ACHN (cell line): ENCODE measurements at regions not wholly inside any gene's neighbourhood (a gene's known extent, or its start where the extent isn't known, plus 50 kb on each side); places are given as distances from the start of the nearest gene placed in this dataset.

Source experiments
- DNase-seq: peaks from one replicate; pipeline ENCODE4 v3.0.0-alpha.2; 2015
- in situ Hi-C: cut with HindIII; loops from 2 replicates; pipeline ENCODE4 v1.10.0; 2017; ENCODE audit warnings: low sequenced_read_pairs, low pct_ligation_motif_present, low pct_unique_long_range_greater_than_20kb

DNA sequence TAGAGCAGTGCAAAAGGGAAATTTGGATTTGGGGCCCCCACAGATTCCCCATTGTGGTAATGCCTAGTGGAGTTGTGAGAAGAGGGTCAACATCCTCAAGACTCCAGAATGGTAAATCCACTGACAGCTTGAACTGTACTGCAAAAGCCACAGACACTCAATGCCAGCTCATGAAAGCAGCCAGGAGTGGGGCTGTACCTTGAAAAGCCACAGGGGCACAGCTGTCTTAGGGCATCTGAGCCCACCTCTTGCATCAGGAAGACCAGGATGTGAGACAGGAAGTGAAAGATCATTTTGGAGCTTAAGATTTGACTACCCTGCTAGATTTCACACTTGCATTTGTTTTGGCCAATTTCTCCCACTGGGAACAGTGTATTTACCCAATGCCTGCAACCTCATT is 1548.9 kb upstream of the PCDH20 start:
- in situ Hi-C loops, result no loop called here
- no peak for DNase-seq

DNA sequence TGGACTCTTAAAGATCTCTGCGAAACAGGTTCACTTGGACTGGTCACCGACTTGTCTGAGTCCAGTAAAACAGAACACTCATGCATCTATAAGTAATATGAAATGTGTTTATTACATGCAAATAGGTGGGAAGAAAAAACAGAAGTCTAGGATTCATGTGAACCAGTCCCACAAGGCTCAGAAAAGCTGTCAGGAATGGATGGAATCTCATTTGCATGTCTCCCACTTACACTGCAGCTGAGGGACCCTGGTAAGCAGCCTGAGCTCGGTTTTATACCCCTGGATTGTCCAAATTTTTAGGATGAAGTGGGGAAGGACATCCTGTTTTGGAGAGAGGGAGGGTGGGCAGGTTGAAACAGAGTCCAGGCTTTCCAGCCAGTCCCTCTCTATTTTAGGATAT is 1545.1 kb upstream of the PCDH20 start:
- DNase-seq, result no peak
- in situ Hi-C loops, result no loop called here

DNA sequence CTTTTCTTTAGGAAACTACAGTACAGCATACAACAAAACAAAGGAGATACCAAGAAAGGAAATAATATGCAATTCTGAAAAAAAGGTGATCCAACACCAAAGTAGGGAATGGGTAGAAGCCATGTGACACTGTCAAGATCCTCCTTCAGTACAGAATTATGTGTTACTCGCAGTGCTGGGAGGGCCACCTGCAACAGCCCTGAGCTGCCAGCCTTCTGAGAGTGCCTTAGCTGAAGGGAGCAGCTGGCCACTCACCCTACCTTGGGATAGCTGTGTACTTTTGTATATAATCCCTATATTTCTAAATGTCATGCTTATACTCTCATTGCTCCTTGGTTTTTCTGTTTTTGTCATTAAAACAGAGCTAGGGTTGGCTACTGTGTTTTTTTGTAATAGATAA is 1518.2 kb upstream of the PCDH20 start:
- no peak for DNase-seq
- in situ Hi-C loops, result no loop called here

DNA sequence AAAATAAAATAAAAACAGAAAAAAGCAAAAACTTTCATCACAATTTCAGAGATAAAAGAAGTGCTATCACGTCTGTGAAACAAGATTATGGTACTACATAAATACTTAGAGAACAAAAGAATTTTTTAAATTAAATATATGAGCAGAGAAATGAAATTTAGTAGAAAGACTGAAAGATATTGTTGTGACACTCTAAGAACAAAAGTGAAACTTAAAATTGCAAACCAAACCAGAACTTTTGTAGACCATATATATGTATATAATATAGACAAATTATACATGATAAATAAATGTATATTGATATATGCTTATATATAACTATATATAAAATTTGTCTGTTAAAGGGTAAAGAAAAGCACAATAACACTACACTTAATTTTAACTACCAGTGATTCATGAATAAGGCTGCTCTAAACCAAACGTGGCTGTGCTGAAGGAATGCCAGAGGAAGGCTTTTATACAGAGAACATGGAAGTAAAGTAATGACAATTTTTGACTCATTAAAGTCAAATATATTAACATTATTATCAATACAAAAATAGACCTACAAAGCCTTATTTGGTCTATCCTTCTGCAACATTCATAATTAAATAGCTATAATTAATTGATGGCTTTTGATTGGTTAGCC is 1516.7 kb upstream of the PCDH20 start:
- in situ Hi-C loops, result no loop called here
- DNase-seq, result peak; percentile 9

DNA sequence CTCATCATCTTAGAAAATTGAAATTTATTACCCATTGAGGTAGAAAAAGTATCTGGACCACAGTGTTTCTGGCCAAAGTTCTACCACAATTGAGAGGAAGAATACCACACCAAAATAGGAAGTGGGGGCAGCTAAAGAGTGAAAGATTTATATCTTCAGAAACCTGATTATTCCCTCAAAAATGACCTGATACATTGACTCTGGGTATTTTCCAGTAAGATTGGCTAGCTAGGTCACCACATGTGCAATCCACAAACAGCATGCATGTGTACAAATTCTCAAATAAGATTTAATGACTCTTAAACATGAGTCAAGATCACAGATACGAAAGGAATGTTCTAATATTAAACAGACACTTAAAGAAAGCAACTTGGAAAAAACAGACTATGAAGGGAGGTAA is 1516.2 kb upstream of the PCDH20 start:
- in situ Hi-C loops, result no loop called here
- DNase-seq, result no peak

- no peak for DNase-seq
- in situ Hi-C loops, result no loop called here
Measured at GRCh38 chr13:62924395-62924794, 1508.7 kb upstream of the PCDH20 start.

- DNase-seq, result no peak
- in situ Hi-C loops, result no loop called here
Measured at GRCh38 chr13:62920159-62920558, 1504.5 kb upstream of the PCDH20 start.

GRCh38 chr13:62919491-62919890 is 1503.8 kb upstream of the PCDH20 start:
- in situ Hi-C loops, result no loop called here

GRCh38 chr13:62910541-62911060 is 1495.0 kb upstream of the PCDH20 start:
- in situ Hi-C loops, result no loop called here
- DNase-seq, result no peak

More at GRCh38 chr13:62919491-62919890, 1503.8 kb upstream of the PCDH20 start:
- DNase-seq, result no peak

DNA sequence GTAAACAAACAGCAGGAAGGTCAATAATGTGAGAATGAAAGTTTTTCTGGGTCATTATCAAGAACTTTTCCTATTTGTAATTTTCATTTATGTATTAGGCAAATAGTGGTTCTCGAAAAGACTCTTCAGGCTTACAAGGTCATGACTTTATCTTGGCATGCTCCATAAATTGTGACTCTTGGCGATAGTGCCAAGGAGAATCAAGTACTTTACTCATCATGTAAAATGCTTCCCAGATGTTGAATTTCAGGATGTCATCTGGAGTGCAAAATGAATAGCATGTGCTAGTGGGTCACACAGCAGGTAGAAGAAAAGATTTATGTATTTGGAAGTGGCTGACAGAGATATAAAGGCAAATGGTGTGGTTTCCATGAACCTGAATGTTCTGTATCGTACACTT is 1492.7 kb upstream of the PCDH20 start:
- in situ Hi-C loops, result no loop called here
- no peak for DNase-seq

DNA sequence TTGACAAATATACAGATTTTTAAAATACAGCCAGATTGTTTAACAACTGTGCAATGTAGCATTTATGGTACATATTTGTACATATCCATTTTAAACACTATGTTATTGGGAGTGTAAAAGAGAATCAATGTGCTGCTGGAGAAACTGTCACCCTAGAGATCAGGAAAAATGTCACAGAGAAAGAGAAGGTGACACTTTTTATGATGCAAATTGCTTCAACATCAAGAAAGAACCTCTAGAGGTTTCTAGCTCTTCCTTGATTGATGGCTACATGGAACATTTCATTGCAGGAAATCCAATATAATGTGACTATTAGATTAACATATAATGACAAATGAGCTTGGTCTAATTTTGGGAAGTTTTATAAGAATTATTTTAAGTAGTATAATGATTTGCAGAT is 1491.2 kb upstream of the PCDH20 start:
- in situ Hi-C loops, result no loop called here
- no peak for DNase-seq

GRCh38 chr13:62906469-62906868 is 1490.8 kb upstream of the PCDH20 start:
- in situ Hi-C loops, result no loop called here
- DNase-seq, result no peak

- in situ Hi-C loops, result no loop called here
- no peak for DNase-seq
Measured at GRCh38 chr13:62887046-62887445, 1471.4 kb upstream of the PCDH20 start.

DNA sequence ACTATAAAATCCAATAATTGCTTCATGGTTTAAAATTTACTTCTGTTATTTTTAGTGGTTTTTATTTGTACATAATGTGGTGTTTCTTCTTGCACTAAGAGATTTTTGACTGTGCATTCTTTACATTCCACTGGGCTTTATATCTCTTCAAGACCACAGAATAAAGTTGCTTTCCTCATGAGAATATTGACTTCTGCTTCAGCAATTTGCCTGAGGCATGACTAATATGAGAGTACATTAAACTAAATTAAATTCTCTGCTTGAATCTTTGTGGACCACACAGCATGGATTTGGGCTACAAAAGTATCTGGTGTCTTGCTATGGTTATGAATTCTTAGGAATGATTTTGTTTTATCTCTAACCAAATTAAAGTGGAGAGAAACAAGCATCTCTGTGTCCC is 1463.4 kb upstream of the PCDH20 start:
- peak; percentile 2 for DNase-seq
- in situ Hi-C loops, result no loop called here

DNA sequence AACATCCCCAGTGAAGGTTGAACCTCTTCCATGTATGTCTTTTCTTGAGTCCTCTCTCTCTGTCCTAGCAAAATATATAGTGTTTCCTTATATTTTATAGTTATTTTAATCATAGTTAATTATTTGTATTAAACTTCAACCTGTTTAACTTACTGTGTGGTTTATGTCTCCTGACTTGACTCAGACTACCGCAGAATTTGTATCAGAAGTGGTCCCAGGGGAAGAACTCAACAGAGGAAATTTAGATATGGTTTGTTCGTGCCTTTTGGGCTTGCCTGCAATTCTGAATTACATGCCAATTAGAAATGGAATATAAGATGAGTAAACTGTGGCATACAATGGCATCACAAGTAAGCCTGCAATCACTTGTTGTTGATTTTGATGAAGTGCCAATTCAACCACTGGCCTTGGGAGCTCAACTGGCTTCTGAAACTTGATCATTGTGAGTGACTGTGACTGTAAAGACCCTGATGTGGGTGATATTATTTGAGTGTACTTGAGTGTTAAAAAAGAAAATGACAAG is 1459.5 kb upstream of the PCDH20 start:
- no peak for DNase-seq
- in situ Hi-C loops, result no loop called here

DNA sequence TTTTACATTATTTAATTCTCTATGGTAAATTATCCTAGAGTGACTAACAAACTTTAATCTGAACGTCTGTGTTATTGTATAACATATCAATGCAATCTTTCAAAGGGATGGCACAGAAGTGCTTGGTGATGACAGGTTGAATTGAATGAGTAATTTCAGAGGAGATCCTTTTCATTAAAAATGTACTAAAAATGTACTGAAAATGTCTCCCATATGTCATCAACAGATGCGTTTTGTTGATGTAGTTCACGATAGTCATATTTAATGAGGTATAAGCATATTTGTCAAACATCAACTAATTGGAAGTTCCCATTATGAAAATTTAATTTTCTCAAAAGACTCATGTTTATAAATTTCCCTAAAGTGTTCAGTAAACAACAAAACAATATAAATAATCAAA is 1434.7 kb upstream of the PCDH20 start:
- no peak for DNase-seq
- in situ Hi-C loops, result no loop called here

- in situ Hi-C loops, result no loop called here
- DNase-seq, result no peak
Measured at GRCh38 chr13:62847520-62847919, 1431.9 kb upstream of the PCDH20 start.

- in situ Hi-C loops, result no loop called here
- DNase-seq, result peak; percentile 9
Measured at GRCh38 chr13:62846302-62846701, 1430.7 kb upstream of the PCDH20 start.

DNA sequence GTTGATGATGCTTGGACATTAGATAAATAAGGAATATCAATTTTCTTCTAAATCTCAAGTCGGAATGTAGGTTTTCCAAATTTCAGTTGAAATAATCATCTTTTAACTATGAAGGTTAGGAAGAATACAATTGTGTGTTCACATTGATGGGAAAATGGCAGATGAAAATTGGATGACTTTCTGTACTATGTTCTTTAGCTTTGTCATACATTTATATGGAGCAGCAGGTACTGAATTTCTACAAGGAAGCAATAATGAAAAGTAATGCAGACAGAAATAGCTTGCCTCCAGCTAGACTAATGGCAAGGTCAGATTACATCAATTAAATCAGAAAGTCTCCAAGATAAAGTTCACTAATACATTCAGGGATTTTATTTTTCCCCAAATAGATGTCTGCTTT is 1423.7 kb upstream of the PCDH20 start:
- DNase-seq, result no peak
- in situ Hi-C loops, result no loop called here

DNA sequence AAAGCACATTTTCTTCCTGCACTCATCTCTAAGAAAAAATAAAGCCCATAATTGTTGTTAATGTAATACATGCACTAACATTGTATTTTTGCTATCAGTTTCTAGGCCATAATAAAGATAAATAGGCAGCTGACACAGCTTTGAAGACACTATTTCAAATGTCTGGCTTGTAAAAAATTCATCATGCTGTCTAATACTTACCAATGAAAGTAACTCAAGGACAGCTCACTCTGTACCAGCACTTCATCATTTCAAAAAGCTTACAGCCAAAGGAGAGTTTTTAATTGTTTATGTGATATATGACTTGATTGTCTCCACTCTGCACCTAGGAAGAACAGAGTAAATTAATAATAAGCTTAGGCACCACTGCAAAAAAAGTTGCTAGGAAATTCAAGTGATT is 1423.3 kb upstream of the PCDH20 start:
- DNase-seq, result no peak
- in situ Hi-C loops, result no loop called here

DNA sequence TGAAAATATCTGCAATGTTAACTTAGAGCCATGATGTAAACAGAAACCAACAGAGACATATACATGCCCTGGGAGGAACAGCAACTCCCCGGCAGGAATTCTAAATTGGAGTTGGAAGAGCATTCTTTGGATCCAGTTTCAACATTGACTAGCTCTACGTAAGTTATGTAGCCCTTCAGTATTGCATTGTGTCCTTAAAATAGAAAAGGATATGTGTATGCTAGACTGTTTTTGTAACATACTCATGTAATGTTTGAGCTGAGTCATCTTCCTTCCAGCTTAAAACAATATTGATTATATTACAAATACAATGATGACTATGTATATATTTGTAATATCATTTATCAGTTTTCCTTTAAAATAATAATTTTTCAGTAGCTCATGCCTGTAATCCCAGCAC is 1422.2 kb upstream of the PCDH20 start:
- in situ Hi-C loops, result no loop called here
- no peak for DNase-seq
